Ishikawa (cell line): ENCODE measurements at regions not wholly inside any gene's neighbourhood (a gene's known extent, or its start where the extent isn't known, plus 50 kb on each side); places are given as distances from the start of the nearest gene placed in this dataset.

Source experiments
- CREB1 ChIP-seq: IDR thresholded peaks from 2 replicates; pipeline ENCODE4 v1.6.1; 2012; ENCODE audit warnings: low read depth
- EGR1 ChIP-seq: IDR thresholded peaks from 2 replicates; pipeline ENCODE4 v1.6.1; 2012
- EP300 ChIP-seq: IDR thresholded peaks from 2 replicates; pipeline ENCODE4 v1.6.1; 2012; ENCODE audit warnings: borderline replicate concordance
- RAD21 ChIP-seq: IDR thresholded peaks from 2 replicates; pipeline ENCODE4 v1.6.1; 2012; ENCODE audit warnings: low read depth
- TAF1 ChIP-seq: IDR thresholded peaks from 2 replicates; pipeline ENCODE4 v1.6.1; 2012; ENCODE audit warnings: low read depth, mild to moderate bottlenecking
- TF ChIP-seq, protein P1 (sequence below): IDR thresholded peaks from 2 replicates; pipeline ENCODE4 v1.6.1; 2012

DNA sequence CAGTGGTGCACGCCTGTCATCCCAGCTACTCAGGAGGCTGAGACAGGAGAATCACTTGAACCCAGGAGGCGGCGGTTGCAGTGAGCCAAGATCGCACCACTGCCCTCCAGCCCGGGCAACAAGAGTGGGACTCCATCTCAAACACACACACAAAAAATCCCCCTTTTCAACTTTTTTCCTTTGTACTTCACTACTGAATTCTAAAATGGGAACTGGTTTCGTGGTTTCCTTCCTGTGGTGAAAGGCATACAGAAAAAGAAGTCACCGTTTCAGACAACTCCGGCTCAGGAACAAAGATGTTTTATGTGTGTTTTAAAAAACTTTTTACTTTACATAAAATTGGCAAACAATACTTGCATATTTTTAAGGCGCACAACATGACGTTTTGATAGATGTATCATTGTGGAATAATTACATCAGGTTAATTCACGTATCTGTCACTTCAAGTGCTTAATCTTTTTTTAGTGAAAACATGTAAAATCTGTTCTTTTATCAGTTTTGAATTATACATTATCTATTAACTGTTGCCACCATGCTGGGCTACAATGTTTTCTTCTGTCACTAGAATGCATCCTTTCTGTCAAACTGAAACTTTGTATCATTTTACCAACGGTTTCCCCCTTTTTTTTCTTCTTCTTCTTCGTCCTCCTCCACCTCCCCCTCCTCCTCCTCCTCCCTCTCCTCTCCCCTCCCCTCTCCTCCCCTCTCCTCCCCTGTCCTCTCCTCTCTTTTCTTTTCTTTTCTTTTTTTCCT is 186.0 kb downstream of the CRLF2 start:
- no peak for TF ChIP-seq EP300
- TF ChIP-seq RAD21 = no peak
- no peak for TF ChIP-seq EGR1
- no peak for TF ChIP-seq TAF1
- TF ChIP-seq, protein P1, sequence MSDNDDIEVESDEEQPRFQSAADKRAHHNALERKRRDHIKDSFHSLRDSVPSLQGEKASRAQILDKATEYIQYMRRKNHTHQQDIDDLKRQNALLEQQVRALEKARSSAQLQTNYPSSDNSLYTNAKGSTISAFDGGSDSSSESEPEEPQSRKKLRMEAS = no peak
- no peak for TF ChIP-seq CREB1
